Endometrium (tissue), 2 donors: ENCODE measurements at regions not wholly inside any gene's neighbourhood (a gene's known extent, or its start where the extent isn't known, plus 50 kb on each side); places are given as distances from the start of the nearest gene placed in this dataset.
"Not testable (repeated sequence)": the region's sequence is repeated elsewhere in the genome, so short reads cannot be mapped to it uniquely, and the experiment has no call there.

Source experiments
- FAIRE-seq: peaks from 2 replicates; lab custom pipeline; 2012; peaks lifted over from hg19 to GRCh38; lab: Jason Lieb, UNC
- donor health status: control.
- donor health status: control.

- FAIRE-seq = no peak
Measured at GRCh38 chr4:165767671-165768070, 105.4 kb upstream of the TLL1 start.

- FAIRE-seq = no peak
Measured at GRCh38 chr4:165768281-165768680, 104.8 kb upstream of the TLL1 start.

- no peak for FAIRE-seq
Measured at GRCh38 chr4:165774326-165774725, 98.7 kb upstream of the TLL1 start.

GRCh38 chr4:165779950-165780670 lies 92.9 kb upstream of the TLL1 start:
- FAIRE-seq = no peak

- no peak for FAIRE-seq
Measured at GRCh38 chr4:165780735-165781134, 92.3 kb upstream of the TLL1 start.

- no peak for FAIRE-seq
Measured at GRCh38 chr4:165782623-165783022, 90.4 kb upstream of the TLL1 start.

GRCh38 chr4:165783626-165784025 lies 89.4 kb upstream of the TLL1 start:
- no peak for FAIRE-seq

GRCh38 chr4:165784672-165785071 lies 88.4 kb upstream of the TLL1 start:
- no peak for FAIRE-seq

GRCh38 chr4:165785337-165785736 lies 87.7 kb upstream of the TLL1 start:
- FAIRE-seq = no peak

- no peak for FAIRE-seq
Measured at GRCh38 chr4:165787516-165788274, 85.3 kb upstream of the TLL1 start.

GRCh38 chr4:165788686-165789463 lies 84.2 kb upstream of the TLL1 start:
- no peak for FAIRE-seq

GRCh38 chr4:165793236-165793635 lies 79.8 kb upstream of the TLL1 start:
- no peak for FAIRE-seq

GRCh38 chr4:165794834-165795233 lies 78.2 kb upstream of the TLL1 start:
- no peak for FAIRE-seq

- no peak for FAIRE-seq
Measured at GRCh38 chr4:165799384-165799815, 73.6 kb upstream of the TLL1 start.

GRCh38 chr4:165802452-165802851 lies 70.6 kb upstream of the TLL1 start:
- no peak for FAIRE-seq

GRCh38 chr4:165803005-165803404 lies 70.0 kb upstream of the TLL1 start:
- no peak for FAIRE-seq

GRCh38 chr4:165805406-165805805 lies 67.6 kb upstream of the TLL1 start:
- peak; percentile 51 for FAIRE-seq

- FAIRE-seq = no peak
Measured at GRCh38 chr4:165806613-165807012, 66.4 kb upstream of the TLL1 start.

GRCh38 chr4:165810726-165811125 lies 62.3 kb upstream of the TLL1 start:
- FAIRE-seq = peak; percentile 76

GRCh38 chr4:165813606-165814005 lies 59.4 kb upstream of the TLL1 start:
- no peak for FAIRE-seq

- no peak for FAIRE-seq
Measured at GRCh38 chr4:165814256-165815020, 58.6 kb upstream of the TLL1 start.

GRCh38 chr4:165819126-165819525 lies 53.9 kb upstream of the TLL1 start:
- not testable (repeated sequence) for FAIRE-seq
